ENCODE measurements at regions not wholly inside any gene's neighbourhood (a gene's known extent, or its start where the extent isn't known, plus 50 kb on each side); places are given as distances from the start of the nearest gene placed in this dataset.

DNA sequence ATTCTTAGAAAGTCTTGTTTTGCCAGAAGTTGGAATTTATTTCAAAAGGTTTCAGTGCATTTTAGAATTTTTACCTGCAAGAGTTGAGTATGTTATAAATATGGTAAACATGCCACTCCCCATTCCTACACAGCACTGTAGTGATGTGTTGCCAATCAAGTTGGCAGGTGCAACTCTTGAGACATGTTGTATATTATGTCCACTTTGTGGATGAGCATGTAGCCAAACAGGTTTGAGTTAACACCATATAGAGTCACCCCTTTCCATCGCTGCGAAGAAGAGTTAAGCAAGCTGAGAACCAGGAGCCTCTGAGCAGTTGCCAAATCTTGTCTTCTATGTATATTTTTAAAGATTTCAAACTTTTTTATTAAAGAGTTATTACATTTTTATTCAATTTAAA lies 359.8 kb downstream of the LMO7 start:
- no peaks in the 10 kb centered on the region for H3K27me3 ChIP-seq
- DNase-seq, result no peak
- H3K4me3 ChIP-seq, result no peak overlapping the region
- WGBS, 2 donors, result 43 to 78% methylated on average over 2 of the region's 2 CpGs
- H3K9me3 ChIP-seq, result no peaks in the 10 kb centered on the region
- no peaks in the 10 kb centered on the region for H3K36me3 ChIP-seq
- no peak overlapping the region for H3K27ac ChIP-seq
- H3K4me1 ChIP-seq, result no peaks in the 10 kb centered on the region
- TF ChIP-seq POLR2AphosphoS5 (IDR thresholded peaks at IDR 0.05), result no peak
- no peak for TF ChIP-seq POLR2A (IDR thresholded peaks at IDR 0.05)
- TF ChIP-seq EP300 (IDR thresholded peaks at IDR 0.05), result no peak
- no peak for TF ChIP-seq CTCF (IDR thresholded peaks at IDR 0.05)
- intact Hi-C loops (cut with DNase I), result no loop called here

- no peaks in the 10 kb centered on the region for H3K9me3 ChIP-seq
- 92% methylated on average over 8 of the region's 8 CpGs for WGBS, 2 donors
- no peaks in the 10 kb centered on the region for H3K36me3 ChIP-seq
- no peak for DNase-seq
- no peak overlapping the region for H3K4me3 ChIP-seq
- H3K4me1 ChIP-seq, result no peaks in the 10 kb centered on the region
- intact Hi-C loops (cut with DNase I), result no loop called here
- H3K27ac ChIP-seq, result no peak overlapping the region
- TF ChIP-seq POLR2A (IDR thresholded peaks at IDR 0.05), result no peak
- no peak for TF ChIP-seq EP300 (IDR thresholded peaks at IDR 0.05)
- no peak for TF ChIP-seq CTCF (IDR thresholded peaks at IDR 0.05)
- TF ChIP-seq POLR2AphosphoS5 (IDR thresholded peaks at IDR 0.05), result no peak
- no peaks in the 10 kb centered on the region for H3K27me3 ChIP-seq
Observed at GRCh38 chr13:75993823-75994222, 357.7 kb downstream of the LMO7 start.

- H3K4me3 ChIP-seq, result no peak overlapping the region
- H3K27ac ChIP-seq, result no peak overlapping the region
- TF ChIP-seq CTCF (IDR thresholded peaks at IDR 0.05) (no peak), POLR2AphosphoS5 (IDR thresholded peaks at IDR 0.05) (no peak), EP300 (IDR thresholded peaks at IDR 0.05) (no peak), POLR2A (IDR thresholded peaks at IDR 0.05) (no peak)
- H3K4me1 ChIP-seq, result no peaks in the 10 kb centered on the region
- no peaks in the 10 kb centered on the region for H3K36me3 ChIP-seq
- no peaks in the 10 kb centered on the region for H3K9me3 ChIP-seq
- WGBS, 2 donors, result 70 to 89% methylated on average over 3 of the region's 3 CpGs
- no peaks in the 10 kb centered on the region for H3K27me3 ChIP-seq
- intact Hi-C loops (cut with DNase I), result no loop called here
- DNase-seq, result no peak
Observed at GRCh38 chr13:75993241-75993640, 357.1 kb downstream of the LMO7 start.

GRCh38 chr13:75986818-75987217 lies 350.7 kb downstream of the LMO7 start:
- Histone ChIP-seq H3K27ac (no peak overlapping the region), H3K4me3 (no peak overlapping the region), H3K36me3 (no peaks in the 10 kb centered on the region), H3K4me1 (no peaks in the 10 kb centered on the region), H3K9me3 (no peaks in the 10 kb centered on the region), H3K27me3 (no peaks in the 10 kb centered on the region)
- TF ChIP-seq POLR2A (IDR thresholded peaks at IDR 0.05) (no peak), CTCF (IDR thresholded peaks at IDR 0.05) (no peak), POLR2AphosphoS5 (IDR thresholded peaks at IDR 0.05) (no peak), EP300 (IDR thresholded peaks at IDR 0.05) (no peak)
- intact Hi-C loops (cut with DNase I), result no loop called here
- WGBS, 2 donors, result 83% methylated on average over 1 of the region's 1 CpG
- DNase-seq, result no peak

DNA sequence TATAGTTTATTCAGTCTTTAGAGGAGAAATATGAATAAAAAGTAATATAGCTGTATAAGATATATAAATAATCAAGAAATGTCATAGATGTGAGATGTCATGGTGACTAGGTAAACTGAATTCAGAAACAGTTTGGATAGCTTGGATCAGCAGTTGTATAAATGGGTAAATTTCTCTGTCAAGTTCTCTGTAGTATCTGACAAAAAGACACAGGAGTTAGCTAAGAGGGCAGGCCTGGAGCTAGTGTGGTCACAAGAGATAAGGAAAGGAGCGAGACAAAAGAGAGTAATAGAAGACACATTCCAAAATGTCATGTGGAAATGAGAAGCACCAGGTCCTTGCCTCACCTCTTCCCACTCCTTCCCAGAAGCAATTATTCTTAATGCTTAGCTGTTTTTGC lies 349.0 kb downstream of the LMO7 start:
- Histone ChIP-seq H3K36me3 (no peaks in the 10 kb centered on the region), H3K4me1 (no peaks in the 10 kb centered on the region), H3K4me3 (no peak overlapping the region), H3K27me3 (no peaks in the 10 kb centered on the region), H3K27ac (no peak overlapping the region), H3K9me3 (no peaks in the 10 kb centered on the region)
- DNase-seq, result no peak
- WGBS, 2 donors, result 70 to 72% methylated on average over 1 of the region's 1 CpG
- TF ChIP-seq POLR2AphosphoS5 (IDR thresholded peaks at IDR 0.05) (no peak), POLR2A (IDR thresholded peaks at IDR 0.05) (no peak), EP300 (IDR thresholded peaks at IDR 0.05) (no peak), CTCF (IDR thresholded peaks at IDR 0.05) (no peak)
- intact Hi-C loops (cut with DNase I), result no loop called here

Measured in sigmoid colon (tissue), 6 donors.